ENCODE measurements at regions not wholly inside any gene's neighbourhood (a gene's known extent, or its start where the extent isn't known, plus 50 kb on each side); places are given as distances from the start of the nearest gene placed in this dataset.

GRCh38 chr2:71882949-71883472, 264.7 kb downstream of the CYP26B1 start:
- in situ Hi-C loops (cut with HindIII; ENCODE audit: low sequenced_read_pairs) = no loop called here
- no peak overlapping the region for H3K4me3 ChIP-seq (ENCODE audit: low read depth, low read length)
- peak; percentile 43 for DNase-seq (ENCODE audit: low read depth, low spot score)
- TF ChIP-seq, protein P1, sequence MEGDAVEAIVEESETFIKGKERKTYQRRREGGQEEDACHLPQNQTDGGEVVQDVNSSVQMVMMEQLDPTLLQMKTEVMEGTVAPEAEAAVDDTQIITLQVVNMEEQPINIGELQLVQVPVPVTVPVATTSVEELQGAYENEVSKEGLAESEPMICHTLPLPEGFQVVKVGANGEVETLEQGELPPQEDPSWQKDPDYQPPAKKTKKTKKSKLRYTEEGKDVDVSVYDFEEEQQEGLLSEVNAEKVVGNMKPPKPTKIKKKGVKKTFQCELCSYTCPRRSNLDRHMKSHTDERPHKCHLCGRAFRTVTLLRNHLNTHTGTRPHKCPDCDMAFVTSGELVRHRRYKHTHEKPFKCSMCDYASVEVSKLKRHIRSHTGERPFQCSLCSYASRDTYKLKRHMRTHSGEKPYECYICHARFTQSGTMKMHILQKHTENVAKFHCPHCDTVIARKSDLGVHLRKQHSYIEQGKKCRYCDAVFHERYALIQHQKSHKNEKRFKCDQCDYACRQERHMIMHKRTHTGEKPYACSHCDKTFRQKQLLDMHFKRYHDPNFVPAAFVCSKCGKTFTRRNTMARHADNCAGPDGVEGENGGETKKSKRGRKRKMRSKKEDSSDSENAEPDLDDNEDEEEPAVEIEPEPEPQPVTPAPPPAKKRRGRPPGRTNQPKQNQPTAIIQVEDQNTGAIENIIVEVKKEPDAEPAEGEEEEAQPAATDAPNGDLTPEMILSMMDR (IDR thresholded peaks at IDR 0.05; ENCODE audit: low read depth, low read length) = no peak

GRCh38 chr2:71882236-71882946, 265.3 kb downstream of the CYP26B1 start:
- DNase-seq (ENCODE audit: low read depth, low spot score) = no peak
- TF ChIP-seq, protein P1 (IDR thresholded peaks at IDR 0.05; ENCODE audit: low read depth, low read length) = no peak
- in situ Hi-C loops (cut with HindIII; ENCODE audit: low sequenced_read_pairs) = no loop called here
- H3K4me3 ChIP-seq (ENCODE audit: low read depth, low read length) = no peak overlapping the region

DNA sequence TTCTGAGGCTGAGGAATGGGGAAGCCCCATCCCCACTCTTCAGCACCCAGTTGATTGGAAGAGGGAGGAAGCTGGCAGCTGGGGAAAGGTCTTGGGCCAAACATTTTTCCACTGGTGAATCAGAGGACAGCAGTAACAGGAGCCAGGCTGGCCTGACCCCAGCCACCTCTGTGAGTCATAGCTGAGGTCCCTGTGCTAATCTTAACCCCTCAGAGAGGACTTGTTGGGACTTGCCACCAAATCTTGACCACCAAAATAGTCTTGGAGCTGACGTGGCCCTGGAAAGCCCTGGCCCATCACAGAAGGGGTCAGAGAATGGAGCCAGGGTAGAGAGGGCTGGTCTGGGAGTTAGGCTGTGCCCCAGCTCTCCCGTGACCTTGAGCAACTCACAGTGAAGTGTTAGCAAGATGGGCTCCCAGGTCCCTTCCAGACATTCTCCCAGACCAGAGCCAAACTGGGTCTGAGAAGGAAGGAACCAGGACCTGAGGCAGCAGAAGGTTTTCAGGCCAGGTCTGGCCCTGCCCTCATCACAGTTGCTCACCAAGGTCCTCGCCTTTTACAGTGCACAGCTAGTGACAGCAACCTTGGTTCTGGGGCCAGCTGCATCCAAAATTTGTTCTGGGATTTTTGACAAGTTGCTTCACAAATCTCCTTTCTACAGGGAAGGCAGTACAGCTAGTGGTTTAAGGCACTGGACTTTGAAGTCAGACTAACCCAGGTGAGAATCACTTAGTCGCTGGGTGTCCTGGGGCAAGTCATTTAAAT, 266.6 kb downstream of the CYP26B1 start:
- in situ Hi-C loops (cut with HindIII; ENCODE audit: low sequenced_read_pairs) = no loop called here
- H3K4me3 ChIP-seq (ENCODE audit: low read depth, low read length) = no peak overlapping the region
- DNase-seq (ENCODE audit: low read depth, low spot score) = peak; percentile 33
- TF ChIP-seq, protein P1 (IDR thresholded peaks at IDR 0.05; ENCODE audit: low read depth, low read length) = no peak

- in situ Hi-C loops (cut with HindIII; ENCODE audit: low sequenced_read_pairs) = no loop called here
- TF ChIP-seq, protein P1 (IDR thresholded peaks at IDR 0.05; ENCODE audit: low read depth, low read length) = no peak
- H3K4me3 ChIP-seq (ENCODE audit: low read depth, low read length) = no peak overlapping the region
- no peak for DNase-seq (ENCODE audit: low read depth, low spot score)
These were observed 267.4 kb downstream of the CYP26B1 start for GRCh38 chr2:71880287-71880686.

- no peak overlapping the region for H3K4me3 ChIP-seq (ENCODE audit: low read depth, low read length)
- TF ChIP-seq, protein P1 (IDR thresholded peaks at IDR 0.05; ENCODE audit: low read depth, low read length) = no peak
- in situ Hi-C loops (cut with HindIII; ENCODE audit: low sequenced_read_pairs) = no loop called here
- no peak for DNase-seq (ENCODE audit: low read depth, low spot score)
These were observed 268.0 kb downstream of the CYP26B1 start for GRCh38 chr2:71879509-71880184.
